Neuronal stem cell (in vitro differentiated cells): ENCODE measurements at regions not wholly inside any gene's neighbourhood (a gene's known extent, or its start where the extent isn't known, plus 50 kb on each side); places are given as distances from the start of the nearest gene placed in this dataset.

Experiments
- DNase-seq: peaks from one replicate; pipeline ENCODE4 v3.0.0-alpha.2; 2013; ENCODE audit warnings: low spot score
- H2AFZ ChIP-seq: one replicate; pipeline ENCODE4 v1.6.1; 2013; ENCODE audit warnings: mild to moderate bottlenecking, low read length, inconsistent platforms
- H2AK5ac ChIP-seq: 2 replicates; pipeline ENCODE4 v1.6.1; 2013; ENCODE audit warnings: low read depth, mild to moderate bottlenecking, inconsistent platforms, low read length, moderate library complexity, mixed read lengths
- H2BK120ac ChIP-seq: 2 replicates; pipeline ENCODE4 v1.6.1; 2013; ENCODE audit warnings: low read depth, mild to moderate bottlenecking, inconsistent platforms, low read length, moderate library complexity, mixed read lengths
- H2BK12ac ChIP-seq: one replicate; pipeline ENCODE4 v1.6.1; 2013; ENCODE audit warnings: low read length, inconsistent platforms
- H2BK15ac ChIP-seq: 2 replicates; pipeline ENCODE4 v1.6.1; 2013; ENCODE audit warnings: mild to moderate bottlenecking, low read length, inconsistent platforms, mixed read lengths
- H2BK5ac ChIP-seq: one replicate; pipeline ENCODE4 v1.6.1; 2013; ENCODE audit warnings: inconsistent platforms, mild to moderate bottlenecking, low read length, moderate library complexity
- H3K14ac ChIP-seq: one replicate; pipeline ENCODE4 v1.6.1; 2013; ENCODE audit warnings: low read length, inconsistent platforms
- H3K18ac ChIP-seq: 2 replicates; pipeline ENCODE4 v1.6.1; 2013; ENCODE audit warnings: low read length, inconsistent platforms
- H3K23ac ChIP-seq: 2 replicates; pipeline ENCODE4 v1.6.1; 2013; ENCODE audit warnings: low read depth, mild to moderate bottlenecking, mixed read lengths, low read length, inconsistent platforms; ENCODE audit not compliant: poor library complexity
- H3K27ac ChIP-seq: replicated peaks from 3 replicates; pipeline ENCODE4 v1.5.1; 2013; ENCODE audit warnings: low read length, inconsistent platforms
- H3K27me3 ChIP-seq, 3 experiments: 2 replicates each; pipeline ENCODE4 v1.6.1; 2013; ENCODE audit warnings: low read length in 3 of 3, mild to moderate bottlenecking in 2 of 3, inconsistent platforms in 1 of 3, low read depth in 1 of 3, mixed read lengths in 1 of 3, moderate library complexity in 1 of 3; ENCODE audit not compliant: control insufficient read depth in 3 of 3, insufficient read depth in 3 of 3
- H3K36me3 ChIP-seq, 2 donors: replicated peaks in 1 of 2; 2 replicates each; pipeline ENCODE4 v1.6.1; 2013; ENCODE audit warnings: low read length in 2 of 2; ENCODE audit not compliant: control insufficient read depth in 2 of 2, insufficient read depth in 2 of 2
- H3K4ac ChIP-seq: 2 replicates; pipeline ENCODE4 v1.6.1; 2013; ENCODE audit warnings: inconsistent platforms, mild to moderate bottlenecking, low read length, moderate library complexity
- H3K4me1 ChIP-seq, 2 donors: 1 replicate in 1 of 2; 2 replicates in 1 of 2; pipeline ENCODE4 v1.6.1; 2013; ENCODE audit warnings: low read length in 2 of 2, low read depth in 1 of 2; ENCODE audit not compliant: control insufficient read depth in 2 of 2, insufficient read depth in 1 of 2
- H3K4me2 ChIP-seq: one replicate; pipeline ENCODE4 v1.6.1; 2013; ENCODE audit warnings: mild to moderate bottlenecking, low read length, inconsistent platforms; ENCODE audit not compliant: insufficient read depth, poor library complexity, severe bottlenecking
- H3K4me3 ChIP-seq, 2 donors: 2 replicates each; pipeline ENCODE4 v1.5.1; 2013; ENCODE audit warnings: low read length in 2 of 2, mild to moderate bottlenecking in 2 of 2, inconsistent platforms in 1 of 2, moderate library complexity in 1 of 2
- H3K79me1 ChIP-seq: one replicate; pipeline ENCODE4 v1.6.1; 2013; ENCODE audit warnings: low read depth, mild to moderate bottlenecking, inconsistent platforms, low read length, moderate library complexity
- H3K9ac ChIP-seq: one replicate; pipeline ENCODE4 v1.6.1; 2013; ENCODE audit warnings: mild to moderate bottlenecking, low read depth, low read length, inconsistent platforms; ENCODE audit not compliant: poor library complexity
- H3K9me3 ChIP-seq, 2 donors: replicated peaks in 1 of 2; 2 replicates each; pipeline versions ENCODE3 to v1.6.1; 2013; ENCODE audit warnings: low read length in 2 of 2, mild to moderate bottlenecking in 2 of 2, inconsistent platforms in 1 of 2, low read depth in 1 of 2, mixed read lengths in 1 of 2, moderate library complexity in 1 of 2; ENCODE audit not compliant: control insufficient read depth in 2 of 2, insufficient read depth in 1 of 2
- H4K8ac ChIP-seq: one replicate; pipeline ENCODE4 v1.6.1; 2013; ENCODE audit warnings: low read depth, mild to moderate bottlenecking, inconsistent platforms, low read length, moderate library complexity
- H4K91ac ChIP-seq: one replicate; pipeline ENCODE4 v1.6.1; 2013; ENCODE audit warnings: low read length, low read depth, mild to moderate bottlenecking, inconsistent platforms; ENCODE audit not compliant: poor library complexity
- WGBS, 2 donors: extraction: QIAGEN DNeasy Blood & Tissue Kit; methylation state at CpG; one replicate each; pipeline ENCODE4 v1.1.7; 2013; ENCODE audit warnings: missing lambda C conversion rate in 2 of 2, mixed read lengths in 1 of 2; ENCODE audit not compliant: insufficient read length in 2 of 2, insufficient replicate concordance in 1 of 2; ENCODE audit errors: extremely low coverage in 2 of 2; 5-methylcytosine and 5-hydroxymethylcytosine counted together

DNA sequence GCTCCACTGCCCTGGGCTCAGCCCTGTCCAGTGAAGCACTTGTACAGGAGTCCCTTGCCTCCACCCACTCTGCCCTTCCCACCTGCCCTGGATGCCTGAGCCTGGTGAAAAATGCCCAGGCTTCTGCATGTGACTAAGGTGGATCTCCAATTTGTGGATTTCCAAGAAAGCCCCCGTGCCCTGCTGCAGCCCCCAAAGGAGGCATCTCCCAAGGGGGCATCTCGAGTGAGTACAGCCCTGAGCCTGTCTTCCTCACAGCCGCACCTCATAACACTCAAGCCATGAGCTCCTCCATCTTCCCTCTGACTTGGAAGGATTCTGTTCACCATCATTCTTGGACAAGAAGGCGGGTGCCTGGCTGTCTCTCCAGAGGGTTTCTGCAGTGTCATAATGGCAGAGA is 158.0 kb upstream of the PPP1R26 start:
- Histone ChIP-seq H3K27ac (no peak overlapping the region), H2BK12ac (no peak overlapping the region), H3K4ac (no peak overlapping the region), H3K23ac (no peak overlapping the region), H3K79me1 (peaks cover 3% of the 10 kb centered on the region), H3K9me3 (peaks cover 0 to 3% of the 10 kb centered on the region in 2 donors), H3K4me3 (no peak overlapping the region), H2AFZ (no peak overlapping the region), H2BK120ac (no peak overlapping the region), H3K27me3 (no peaks in the 10 kb centered on the region), H2BK15ac (no peak overlapping the region), H3K14ac (no peak overlapping the region), H4K91ac (no peak overlapping the region), H3K18ac (peak overlapping the region; percentile 19), H2AK5ac (peak overlapping the region; percentile 79), H4K8ac (no peak overlapping the region), H3K36me3 (no peaks in the 10 kb centered on the region), H3K9ac (no peak overlapping the region), H3K4me2 (no peak overlapping the region), H3K4me1 (peaks cover 0 to 3% of the 10 kb centered on the region in 2 donors), H2BK5ac (no peak overlapping the region)
- no peak for DNase-seq
- no CpG with 5 or more reads among the region's 4 CpGs for WGBS, 2 donors

GRCh38 chr9:135324329-135324728 is 155.3 kb upstream of the PPP1R26 start:
- no peak overlapping the region for H3K4me2 ChIP-seq
- H2BK5ac ChIP-seq, result no peak overlapping the region
- no peak overlapping the region for H3K27ac ChIP-seq
- no peak overlapping the region for H2BK15ac ChIP-seq
- no peak overlapping the region for H4K8ac ChIP-seq
- peaks cover 0 to 3% of the 10 kb centered on the region in 2 donors for H3K4me1 ChIP-seq
- H2AFZ ChIP-seq, result no peak overlapping the region
- no peak overlapping the region for H3K18ac ChIP-seq
- no peak overlapping the region for H4K91ac ChIP-seq
- no peak overlapping the region for H2BK120ac ChIP-seq
- H3K23ac ChIP-seq, result no peak overlapping the region
- WGBS, 2 donors, result no CpG with 5 or more reads among the region's 6 CpGs
- H2BK12ac ChIP-seq, result no peak overlapping the region
- no peak overlapping the region for H2AK5ac ChIP-seq
- H3K14ac ChIP-seq, result no peak overlapping the region
- no peaks in the 10 kb centered on the region for H3K27me3 ChIP-seq
- peaks cover 0 to 8% of the 10 kb centered on the region in 2 donors for H3K9me3 ChIP-seq
- no peak overlapping the region for H3K9ac ChIP-seq
- no peak for DNase-seq
- H3K36me3 ChIP-seq, result no peaks in the 10 kb centered on the region
- H3K79me1 ChIP-seq, result peaks cover 3% of the 10 kb centered on the region
- H3K4me3 ChIP-seq, result no peak overlapping the region
- no peak overlapping the region for H3K4ac ChIP-seq

- Histone ChIP-seq H2AFZ (no peak overlapping the region), H3K4me1 (peaks cover 0 to 2% of the 10 kb centered on the region in 2 donors), H3K23ac (no peak overlapping the region), H3K79me1 (peaks cover 3% of the 10 kb centered on the region), H2BK120ac (no peak overlapping the region), H2BK12ac (no peak overlapping the region), H4K8ac (no peak overlapping the region), H3K9me3 (peaks cover 0 to 10% of the 10 kb centered on the region in 2 donors), H3K4me3 (no peak overlapping the region), H2BK5ac (no peak overlapping the region), H3K27ac (no peak overlapping the region), H2BK15ac (no peak overlapping the region), H4K91ac (no peak overlapping the region), H3K14ac (no peak overlapping the region), H3K36me3 (no peaks in the 10 kb centered on the region), H2AK5ac (no peak overlapping the region), H3K9ac (no peak overlapping the region), H3K27me3 (peaks cover 0 to under 1% (median 0%) of the 10 kb centered on the region in 3 experiments), H3K4ac (no peak overlapping the region), H3K18ac (peak overlapping the region; percentile 11), H3K4me2 (no peak overlapping the region)
- no CpG with 5 or more reads among the region's 7 CpGs for WGBS, 2 donors
- no peak for DNase-seq
Observed at GRCh38 chr9:135326141-135326540, 153.4 kb upstream of the PPP1R26 start.

DNA sequence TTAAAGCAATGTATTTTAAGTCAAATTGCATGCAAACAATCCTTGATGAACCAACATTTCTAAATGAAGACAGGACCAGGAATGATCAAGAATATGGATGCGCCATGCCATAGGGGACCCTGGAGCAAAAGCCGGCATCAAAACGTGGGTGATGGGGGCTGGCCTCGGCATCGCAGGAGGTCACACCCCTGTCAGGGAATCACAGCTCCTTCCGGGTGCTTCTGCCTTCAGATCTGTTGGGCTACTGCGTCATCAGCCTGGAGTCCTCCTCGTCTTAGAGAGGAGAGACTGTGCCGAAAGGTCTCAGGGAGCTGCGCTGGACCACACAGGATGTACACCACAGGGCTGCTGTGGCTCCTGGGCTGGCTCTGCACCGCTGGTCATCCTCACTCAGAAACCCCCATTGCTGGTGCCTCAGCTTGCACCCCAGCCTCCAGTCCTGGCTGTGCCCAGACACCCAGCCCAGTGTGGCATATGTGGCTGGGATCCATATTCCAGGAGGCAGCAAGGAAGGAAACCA is 152.9 kb upstream of the PPP1R26 start:
- H4K8ac ChIP-seq, result no peak overlapping the region
- no peak overlapping the region for H3K27ac ChIP-seq
- no peak overlapping the region for H3K9ac ChIP-seq
- no peak overlapping the region for H2BK120ac ChIP-seq
- no CpG with 5 or more reads among the region's 11 CpGs for WGBS, 2 donors
- H3K14ac ChIP-seq, result no peak overlapping the region
- no peak overlapping the region for H3K4ac ChIP-seq
- H2BK5ac ChIP-seq, result no peak overlapping the region
- H3K4me3 ChIP-seq, result peak overlapping the region in 1 of 2 donors; percentile 39
- H3K27me3 ChIP-seq, result peaks cover 0 to 4% (median 0%) of the 10 kb centered on the region in 3 experiments
- H3K36me3 ChIP-seq, result no peaks in the 10 kb centered on the region
- H3K23ac ChIP-seq, result no peak overlapping the region
- H4K91ac ChIP-seq, result no peak overlapping the region
- no peak overlapping the region for H2BK15ac ChIP-seq
- H3K9me3 ChIP-seq, result peaks cover 0 to 7% of the 10 kb centered on the region in 2 donors
- H3K18ac ChIP-seq, result no peak overlapping the region
- peaks cover 1% of the 10 kb centered on the region for H3K79me1 ChIP-seq
- no peak overlapping the region for H2AK5ac ChIP-seq
- H3K4me2 ChIP-seq, result no peak overlapping the region
- no peak overlapping the region for H2AFZ ChIP-seq
- H3K4me1 ChIP-seq, result peaks cover 0 to 2% of the 10 kb centered on the region in 2 donors
- DNase-seq, result no peak
- no peak overlapping the region for H2BK12ac ChIP-seq
